Esophagus mucosa (tissue), 1 donor: ENCODE measurements at regions not wholly inside any gene's neighbourhood (a gene's known extent, or its start where the extent isn't known, plus 50 kb on each side); places are given as distances from the start of the nearest gene placed in this dataset.
"Not testable (repeated sequence)": the region's sequence is repeated elsewhere in the genome, so short reads cannot be mapped to it uniquely, and the experiment has no call there.

ENCODE experiments used
- ATAC-seq: fragments of 200-7000 bp; cut with Tn5 transposase; one replicate; pipeline ENCODE4 v1.9.1; 2020
- donor health status: DM: yes; HTN: yes; CAD: no.

DNA sequence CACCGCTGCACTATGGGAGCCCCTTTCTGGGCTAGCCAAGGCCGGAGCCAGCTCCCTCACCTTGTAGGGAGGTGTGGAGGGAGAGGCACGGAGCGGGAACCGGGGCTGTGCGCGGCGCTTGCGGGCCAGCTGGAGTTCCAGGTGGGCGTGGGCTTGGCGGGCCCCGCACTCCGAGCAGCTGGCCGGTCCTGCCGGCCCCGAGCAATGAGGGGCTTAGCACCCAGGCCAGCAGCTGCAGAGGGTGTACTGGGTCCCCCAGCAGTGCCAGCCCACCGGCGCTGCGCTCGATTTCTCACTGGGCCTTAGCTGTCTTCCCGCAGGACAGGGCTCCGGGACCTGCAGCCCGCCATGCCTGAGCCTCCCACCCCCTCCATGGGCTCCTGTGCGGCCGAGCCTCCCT lies 53.3 kb upstream of the NID2 start:
- not testable (repeated sequence) for ATAC-seq

GRCh38 chr14:52121441-52121840 lies 52.6 kb upstream of the NID2 start:
- no peak for ATAC-seq

DNA sequence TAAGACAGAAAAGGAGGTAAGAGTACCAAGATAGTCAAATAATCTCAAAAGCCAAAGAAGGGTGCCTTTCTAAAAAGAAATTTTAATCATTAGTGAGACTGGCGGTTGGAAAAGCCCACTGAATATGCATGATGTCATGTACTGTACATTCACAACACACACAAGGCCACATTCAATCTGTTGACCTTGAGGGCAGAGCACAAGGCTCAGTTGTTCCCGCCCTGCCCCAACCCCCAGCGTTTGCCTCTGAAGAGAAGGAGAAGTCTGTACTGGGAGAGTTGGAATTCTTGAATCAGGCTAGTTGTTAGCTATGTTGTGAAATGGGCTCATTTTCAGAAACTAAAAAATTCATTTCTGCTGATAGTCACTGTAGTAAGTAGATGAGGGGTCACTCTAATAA lies 50.2 kb upstream of the NID2 start:
- ATAC-seq, result no peak
